ENCODE measurements at regions not wholly inside any gene's neighbourhood (a gene's known extent, or its start where the extent isn't known, plus 50 kb on each side); places are given as distances from the start of the nearest gene placed in this dataset.

DNA sequence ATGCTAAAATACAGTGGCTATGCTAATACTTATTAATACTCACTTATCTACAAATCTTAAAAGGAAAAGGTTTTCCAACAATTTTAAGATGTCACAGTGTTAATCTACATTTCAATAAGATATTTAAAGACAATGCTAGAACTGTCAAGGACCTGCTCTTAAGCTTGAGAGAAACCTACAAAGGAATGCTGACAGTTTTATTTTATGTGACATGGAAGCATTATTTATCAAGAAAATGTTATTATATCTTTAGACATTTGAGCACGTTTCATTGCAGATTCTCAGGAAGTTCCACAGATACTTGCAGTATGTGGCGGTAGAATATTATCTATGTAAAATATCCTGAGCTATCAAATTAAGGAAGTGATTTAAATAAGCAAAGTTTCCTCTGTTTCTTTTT is 1255.7 kb upstream of the ZEB2 start:
- TF ChIP-seq, protein P1, sequence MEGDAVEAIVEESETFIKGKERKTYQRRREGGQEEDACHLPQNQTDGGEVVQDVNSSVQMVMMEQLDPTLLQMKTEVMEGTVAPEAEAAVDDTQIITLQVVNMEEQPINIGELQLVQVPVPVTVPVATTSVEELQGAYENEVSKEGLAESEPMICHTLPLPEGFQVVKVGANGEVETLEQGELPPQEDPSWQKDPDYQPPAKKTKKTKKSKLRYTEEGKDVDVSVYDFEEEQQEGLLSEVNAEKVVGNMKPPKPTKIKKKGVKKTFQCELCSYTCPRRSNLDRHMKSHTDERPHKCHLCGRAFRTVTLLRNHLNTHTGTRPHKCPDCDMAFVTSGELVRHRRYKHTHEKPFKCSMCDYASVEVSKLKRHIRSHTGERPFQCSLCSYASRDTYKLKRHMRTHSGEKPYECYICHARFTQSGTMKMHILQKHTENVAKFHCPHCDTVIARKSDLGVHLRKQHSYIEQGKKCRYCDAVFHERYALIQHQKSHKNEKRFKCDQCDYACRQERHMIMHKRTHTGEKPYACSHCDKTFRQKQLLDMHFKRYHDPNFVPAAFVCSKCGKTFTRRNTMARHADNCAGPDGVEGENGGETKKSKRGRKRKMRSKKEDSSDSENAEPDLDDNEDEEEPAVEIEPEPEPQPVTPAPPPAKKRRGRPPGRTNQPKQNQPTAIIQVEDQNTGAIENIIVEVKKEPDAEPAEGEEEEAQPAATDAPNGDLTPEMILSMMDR (IDR thresholded peaks at IDR 0.05 in 2 of 3, conservative IDR thresholded peaks at IDR 0.05 in 1 of 3; ENCODE audit: borderline replicate concordance in 1 of 3, insufficient read depth in 1 of 3, low read depth in 2 of 3, low read length in 2 of 3), result no peak
- no peak for TF ChIP-seq RAD21 (IDR thresholded peaks at IDR 0.05; ENCODE audit: low read depth)
- TF ChIP-seq, protein P2, sequence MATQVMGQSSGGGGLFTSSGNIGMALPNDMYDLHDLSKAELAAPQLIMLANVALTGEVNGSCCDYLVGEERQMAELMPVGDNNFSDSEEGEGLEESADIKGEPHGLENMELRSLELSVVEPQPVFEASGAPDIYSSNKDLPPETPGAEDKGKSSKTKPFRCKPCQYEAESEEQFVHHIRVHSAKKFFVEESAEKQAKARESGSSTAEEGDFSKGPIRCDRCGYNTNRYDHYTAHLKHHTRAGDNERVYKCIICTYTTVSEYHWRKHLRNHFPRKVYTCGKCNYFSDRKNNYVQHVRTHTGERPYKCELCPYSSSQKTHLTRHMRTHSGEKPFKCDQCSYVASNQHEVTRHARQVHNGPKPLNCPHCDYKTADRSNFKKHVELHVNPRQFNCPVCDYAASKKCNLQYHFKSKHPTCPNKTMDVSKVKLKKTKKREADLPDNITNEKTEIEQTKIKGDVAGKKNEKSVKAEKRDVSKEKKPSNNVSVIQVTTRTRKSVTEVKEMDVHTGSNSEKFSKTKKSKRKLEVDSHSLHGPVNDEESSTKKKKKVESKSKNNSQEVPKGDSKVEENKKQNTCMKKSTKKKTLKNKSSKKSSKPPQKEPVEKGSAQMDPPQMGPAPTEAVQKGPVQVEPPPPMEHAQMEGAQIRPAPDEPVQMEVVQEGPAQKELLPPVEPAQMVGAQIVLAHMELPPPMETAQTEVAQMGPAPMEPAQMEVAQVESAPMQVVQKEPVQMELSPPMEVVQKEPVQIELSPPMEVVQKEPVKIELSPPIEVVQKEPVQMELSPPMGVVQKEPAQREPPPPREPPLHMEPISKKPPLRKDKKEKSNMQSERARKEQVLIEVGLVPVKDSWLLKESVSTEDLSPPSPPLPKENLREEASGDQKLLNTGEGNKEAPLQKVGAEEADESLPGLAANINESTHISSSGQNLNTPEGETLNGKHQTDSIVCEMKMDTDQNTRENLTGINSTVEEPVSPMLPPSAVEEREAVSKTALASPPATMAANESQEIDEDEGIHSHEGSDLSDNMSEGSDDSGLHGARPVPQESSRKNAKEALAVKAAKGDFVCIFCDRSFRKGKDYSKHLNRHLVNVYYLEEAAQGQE (IDR thresholded peaks at IDR 0.05; ENCODE audit: low read depth), result no peak
- no peak for TF ChIP-seq SIN3A (IDR thresholded peaks at IDR 0.05; ENCODE audit: low read depth)
- TF ChIP-seq POLR2AphosphoS5 (IDR thresholded peaks at IDR 0.05; ENCODE audit: low read depth, low read length), result no peak
- no peak for TF ChIP-seq ZNF274 (IDR thresholded peaks at IDR 0.05; ENCODE audit: low read depth, low read length)
- TF ChIP-seq EZH2 (IDR thresholded peaks at IDR 0.05), result no peak
